ENCODE measurements at regions not wholly inside any gene's neighbourhood (a gene's known extent, or its start where the extent isn't known, plus 50 kb on each side); places are given as distances from the start of the nearest gene placed in this dataset.
"Not testable (repeated sequence)": the region's sequence is repeated elsewhere in the genome, so short reads cannot be mapped to it uniquely, and the experiment has no call there.

GRCh38 chr4:10889819-10890218 is 205.3 kb upstream of the CLNK start:
- no peak for DNase-seq

DNA sequence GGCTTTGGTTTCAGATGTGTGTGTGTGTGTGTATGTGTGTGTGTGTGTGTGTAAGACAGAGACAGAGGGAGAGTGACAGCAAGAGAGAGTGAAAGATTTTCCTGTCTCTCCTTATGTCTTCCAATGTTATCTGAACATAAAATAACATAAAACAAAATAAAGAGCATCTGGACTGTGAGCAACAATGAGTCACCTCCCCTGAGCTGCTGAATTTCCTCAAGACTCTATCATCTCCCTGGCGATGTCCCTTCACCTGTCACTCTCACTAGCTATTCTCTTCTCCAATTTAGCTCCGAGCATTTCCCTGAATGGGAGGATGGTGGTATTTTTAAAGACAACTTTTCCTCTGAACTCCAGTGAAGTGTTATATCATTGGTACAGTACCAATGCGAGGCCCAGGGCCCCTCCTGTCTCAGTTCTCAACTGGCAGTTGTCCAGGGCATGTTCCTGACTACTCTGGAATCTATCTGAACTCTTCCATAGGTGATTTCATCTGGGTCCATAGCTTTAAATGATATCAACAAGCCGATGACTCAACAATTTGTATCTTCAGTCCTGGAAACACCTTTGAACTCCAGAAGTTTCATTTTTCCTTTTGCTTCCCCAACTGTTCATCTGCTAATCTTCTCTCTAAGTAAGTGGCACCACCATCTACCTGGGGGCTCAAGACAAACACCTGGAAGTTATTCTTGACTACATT is 195.0 kb upstream of the CLNK start:
- no peak for DNase-seq

DNA sequence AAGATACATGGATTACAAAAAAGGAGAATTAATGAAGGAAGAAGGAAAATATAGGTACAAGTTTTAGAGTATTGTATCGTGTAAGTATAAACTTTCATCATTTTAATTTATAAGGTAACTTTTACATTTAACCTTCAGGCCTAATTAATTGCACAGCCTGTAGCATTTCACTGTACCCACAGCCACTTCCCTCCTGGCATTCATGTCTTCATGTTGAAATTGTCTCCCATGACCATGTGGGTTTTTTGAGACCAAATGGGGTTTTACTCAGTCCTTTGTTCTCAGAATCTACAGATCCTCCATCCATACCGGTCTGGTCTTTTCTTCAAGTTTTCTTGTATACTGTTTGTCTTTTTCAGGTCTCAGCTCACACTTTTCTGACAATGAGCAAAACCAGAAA is 194.3 kb upstream of the CLNK start:
- DNase-seq: no peak

GRCh38 chr4:10877076-10877475 is 192.5 kb upstream of the CLNK start:
- no peak for DNase-seq

DNA sequence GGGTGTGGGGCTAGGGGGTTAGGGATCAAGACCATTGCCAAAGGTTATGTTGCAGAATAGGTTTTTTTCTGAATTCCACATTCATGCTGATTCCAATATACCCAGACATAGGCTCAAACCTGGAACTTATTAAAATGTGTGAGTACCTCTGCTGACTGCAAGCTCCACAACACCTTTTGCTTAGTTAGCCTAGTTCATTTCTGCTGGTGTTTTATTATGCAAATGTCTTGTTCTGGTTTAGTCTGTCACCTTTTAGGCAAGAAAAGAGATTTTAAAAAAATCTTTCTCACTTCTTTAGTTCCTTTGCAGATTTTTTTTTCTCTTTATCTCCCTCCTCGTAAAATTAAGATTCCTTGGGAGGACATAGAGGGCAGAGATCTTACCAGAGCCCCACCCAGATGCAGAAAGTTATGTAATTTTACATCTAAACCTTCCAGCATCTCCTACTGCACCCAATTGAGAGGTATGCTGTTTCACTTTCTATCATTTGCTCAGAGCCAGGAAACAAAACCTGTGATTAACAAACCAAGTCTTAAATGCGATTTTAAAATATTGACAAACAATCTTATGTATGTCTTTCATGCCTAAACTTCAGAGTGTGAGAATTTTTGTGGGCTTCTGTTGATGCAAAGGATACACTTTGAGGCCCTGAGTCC is 190.7 kb upstream of the CLNK start:
- DNase-seq: no peak

- DNase-seq: no peak
These were observed 189.2 kb upstream of the CLNK start for GRCh38 chr4:10873809-10874208.

GRCh38 chr4:10872833-10873517 is 188.4 kb upstream of the CLNK start:
- DNase-seq: no peak

GRCh38 chr4:10866666-10867065 is 182.1 kb upstream of the CLNK start:
- DNase-seq: no peak

GRCh38 chr4:10861036-10861435 is 176.5 kb upstream of the CLNK start:
- no peak for DNase-seq

DNA sequence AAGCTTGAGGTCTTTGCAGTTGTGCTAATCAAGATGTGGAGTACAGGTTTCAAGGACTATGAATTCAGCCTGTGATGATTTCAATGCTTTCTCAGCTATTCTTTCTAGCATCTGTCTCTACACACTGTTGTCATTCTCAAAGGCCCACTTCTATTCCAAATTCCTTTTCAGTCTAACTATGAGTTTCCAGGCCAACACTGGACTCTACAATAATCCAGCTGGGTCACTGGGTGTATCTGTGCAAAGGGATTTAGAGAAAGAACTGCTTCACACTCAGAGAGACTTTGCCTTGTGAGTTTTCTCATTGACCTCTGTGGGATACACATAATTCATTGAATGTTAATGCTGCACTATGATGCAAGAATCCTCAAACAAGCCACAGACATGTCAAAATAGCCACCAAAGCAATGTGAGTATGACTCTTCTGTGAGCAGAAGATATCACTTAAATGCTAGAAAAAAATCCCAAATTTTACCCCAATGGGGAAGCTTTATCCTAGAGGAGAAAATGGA is 171.8 kb upstream of the CLNK start:
- no peak for DNase-seq

DNA sequence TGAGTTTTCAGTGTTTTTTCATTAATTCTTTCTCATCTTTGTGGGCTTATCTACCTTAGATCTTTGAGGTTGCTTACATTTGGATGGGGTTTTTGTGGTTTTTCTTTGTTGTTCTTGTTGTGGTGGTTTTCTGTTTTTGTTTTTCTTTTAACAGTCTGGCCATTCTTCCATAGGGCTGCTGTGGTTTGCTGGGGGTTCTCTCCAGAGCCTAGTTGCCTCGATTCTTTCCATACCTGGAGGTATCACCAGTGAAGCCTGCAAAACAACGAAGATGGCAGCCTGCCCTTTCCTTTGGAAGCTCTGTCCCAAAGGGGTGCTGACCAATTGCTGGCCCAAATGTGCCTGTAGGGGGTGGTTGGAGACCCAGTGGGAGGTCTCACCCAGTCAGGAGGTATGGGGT is 168.6 kb upstream of the CLNK start:
- DNase-seq: no peak

GRCh38 chr4:10841697-10842096 is 157.1 kb upstream of the CLNK start:
- no peak for DNase-seq

GRCh38 chr4:10837151-10837550 is 152.6 kb upstream of the CLNK start:
- no peak for DNase-seq

DNA sequence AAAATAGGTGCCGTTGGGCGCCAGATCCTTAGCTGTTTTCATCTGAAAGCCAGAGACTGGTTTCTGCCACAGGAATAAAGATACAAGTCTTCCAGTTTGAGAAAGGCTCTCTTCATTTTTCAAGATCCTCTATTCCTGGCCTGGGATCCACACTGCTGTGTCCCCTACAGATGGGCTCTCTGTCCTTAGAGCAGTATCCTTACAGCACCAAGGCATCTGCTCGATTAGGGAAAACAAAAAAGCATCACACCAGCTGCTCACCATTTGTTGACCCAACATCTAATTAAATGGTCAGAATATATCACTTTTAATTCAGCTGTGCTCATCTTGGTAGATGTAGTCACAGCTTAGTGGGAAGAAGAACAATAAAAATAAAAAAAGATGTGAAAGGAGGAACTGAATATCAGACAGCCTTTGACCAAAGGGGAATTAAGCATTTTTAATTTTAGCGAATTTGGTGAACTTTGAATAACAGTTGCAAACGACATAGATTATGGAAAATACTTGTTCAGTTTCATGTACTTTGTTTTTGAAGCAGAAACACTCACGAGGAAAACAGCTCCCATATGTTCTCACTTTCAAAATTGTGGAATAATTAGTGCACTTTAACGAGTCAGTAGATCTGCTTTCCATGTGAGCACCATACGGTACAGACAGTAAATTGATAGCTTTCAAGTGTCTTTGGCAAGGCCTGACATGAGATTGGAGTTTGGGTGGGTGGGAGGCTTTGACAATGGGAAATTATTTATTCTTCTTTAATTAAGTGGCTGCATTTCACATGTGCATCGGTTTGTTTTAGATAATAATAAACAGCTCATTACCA is 148.4 kb upstream of the CLNK start:
- DNase-seq: no peak

GRCh38 chr4:10831727-10832408 is 147.3 kb upstream of the CLNK start:
- DNase-seq: no peak

DNA sequence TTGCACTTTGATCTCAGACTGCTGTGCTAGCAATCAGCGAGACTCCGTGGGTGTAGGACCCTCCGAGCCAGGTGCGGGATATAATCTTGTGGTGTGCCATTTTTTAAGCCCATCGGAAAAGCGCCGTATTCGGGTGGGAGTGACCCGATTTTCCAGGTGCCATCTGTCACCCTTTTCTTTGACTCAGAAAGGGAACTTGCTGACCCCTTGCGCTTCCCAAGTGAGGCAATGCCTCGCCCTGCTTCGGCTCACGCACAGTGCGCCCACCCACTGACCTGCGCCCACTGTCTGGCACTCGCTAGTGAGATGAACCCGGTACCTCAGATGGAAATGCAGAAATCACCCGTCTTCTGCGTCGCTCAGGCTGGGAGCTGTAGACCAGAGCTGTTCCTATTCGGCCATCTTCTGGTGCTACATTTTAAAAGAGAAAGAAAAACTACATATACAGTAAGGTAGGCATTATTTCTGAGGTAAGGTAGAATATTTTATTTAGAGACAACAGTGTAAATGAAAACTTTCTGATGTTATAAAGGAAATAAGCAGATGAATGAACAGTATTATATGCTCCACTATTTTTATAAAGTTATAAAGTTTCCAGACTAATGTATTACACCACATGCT is 144.5 kb upstream of the CLNK start:
- DNase-seq: not testable (repeated sequence)

DNA sequence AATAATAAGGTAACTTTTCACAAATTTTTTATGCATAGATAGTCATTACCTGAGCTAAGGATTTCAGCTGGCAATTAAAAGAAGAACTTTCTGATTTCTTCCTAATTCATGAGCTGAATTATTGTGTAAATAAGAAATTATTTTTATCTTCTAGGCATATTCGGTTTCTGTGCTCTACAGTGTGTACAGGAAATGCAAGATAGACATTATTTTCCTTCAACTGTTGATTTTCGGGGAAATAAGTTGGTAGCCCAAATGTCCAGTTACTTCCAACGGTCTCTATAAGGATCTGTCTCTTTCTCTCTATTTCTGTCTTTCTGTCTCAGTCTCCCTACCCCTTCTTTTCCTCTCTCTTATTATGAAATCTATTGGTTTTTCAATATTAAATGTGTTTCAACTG is 137.3 kb upstream of the CLNK start:
- no peak for DNase-seq

- no peak for DNase-seq
These were observed 132.0 kb upstream of the CLNK start for GRCh38 chr4:10816571-10816970.

GRCh38 chr4:10811991-10812390 is 127.4 kb upstream of the CLNK start:
- no peak for DNase-seq

DNA sequence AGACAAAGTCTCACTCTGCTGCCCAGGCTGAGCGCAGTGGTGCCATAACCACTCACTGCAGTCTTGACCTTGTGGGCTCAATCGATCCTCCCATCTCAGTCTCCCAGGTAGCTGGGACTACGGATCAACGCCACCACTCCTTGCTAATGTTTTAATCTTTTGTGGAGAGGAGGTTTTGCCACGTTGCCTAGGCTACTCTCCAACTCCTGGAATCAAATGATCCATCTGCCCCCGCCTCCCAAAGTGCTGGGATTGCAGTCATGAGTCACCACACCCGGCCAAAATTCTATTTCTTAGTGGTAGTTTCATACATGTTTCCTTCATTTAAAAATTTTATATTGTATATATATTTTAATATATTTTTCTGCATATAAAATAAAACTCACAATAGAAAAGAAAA is 125.8 kb upstream of the CLNK start:
- no peak for DNase-seq

GRCh38 chr4:10809905-10810304 is 125.3 kb upstream of the CLNK start:
- no peak for DNase-seq

GRCh38 chr4:10808591-10808990 is 124.0 kb upstream of the CLNK start:
- DNase-seq: peak; percentile 53

Measured in NCI-H2029 treated with DMSO at 0.1 percent for 48 hours (cell line).